Stimulated activated CD4-positive, alpha-beta T cell treated with anti-CD3 and anti-CD28 coated beads, Interleukin-12 subunit alpha, Interleukin-12 subunit beta, amount 100 ng/mL, for 4 hours (primary cell): ENCODE measurements at regions not wholly inside any gene's neighbourhood (a gene's known extent, or its start where the extent isn't known, plus 50 kb on each side); places are given as distances from the start of the nearest gene placed in this dataset.
"Not testable (repeated sequence)": the region's sequence is repeated elsewhere in the genome, so short reads cannot be mapped to it uniquely, and the experiment has no call there.

Source experiments
- DNase-seq: peaks from one replicate; pipeline ENCODE4 v3.0.0-alpha.2; 2020

DNA sequence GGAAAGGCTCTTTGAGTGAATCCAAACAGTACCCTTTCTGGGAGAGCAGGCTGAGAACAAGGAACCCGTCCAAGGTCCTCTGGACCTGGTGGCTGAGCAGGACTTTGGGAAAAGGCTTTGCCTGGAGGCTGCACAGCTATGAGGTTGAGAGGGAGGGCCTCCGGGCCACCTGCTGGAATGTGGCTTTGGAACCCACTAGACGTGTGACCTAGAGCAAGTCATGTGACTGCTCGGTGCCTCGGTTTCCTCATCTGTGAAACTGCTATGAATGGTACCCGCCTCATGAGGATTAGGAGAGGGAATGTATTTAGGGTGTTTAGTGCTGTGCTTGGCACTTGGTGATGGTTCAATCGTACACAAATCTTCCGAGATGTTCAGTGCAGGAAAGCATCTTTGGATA lies 50.4 kb downstream of the HAPSTR1 start:
- DNase-seq, result no peak

DNA sequence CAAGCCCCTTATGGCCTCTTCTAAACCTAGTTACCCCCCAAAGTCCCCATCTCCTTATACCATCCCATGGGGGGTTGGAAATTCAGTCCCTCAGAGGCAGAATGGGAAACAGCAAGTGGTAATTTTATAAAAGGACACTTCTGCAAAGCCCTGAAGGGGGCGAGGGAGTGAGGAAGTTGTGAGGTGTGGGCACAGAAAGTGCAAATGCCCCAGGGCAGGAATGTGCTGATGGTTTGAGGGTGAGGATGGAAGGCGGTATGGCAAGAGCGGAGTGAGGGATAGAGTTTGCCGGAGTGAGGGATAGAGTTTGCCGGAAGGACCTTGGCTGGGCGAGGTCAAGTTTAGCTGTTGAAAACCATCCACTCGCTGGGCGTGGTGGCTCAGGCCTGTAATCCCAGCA lies 52.7 kb downstream of the HAPSTR1 start:
- no peak for DNase-seq

DNA sequence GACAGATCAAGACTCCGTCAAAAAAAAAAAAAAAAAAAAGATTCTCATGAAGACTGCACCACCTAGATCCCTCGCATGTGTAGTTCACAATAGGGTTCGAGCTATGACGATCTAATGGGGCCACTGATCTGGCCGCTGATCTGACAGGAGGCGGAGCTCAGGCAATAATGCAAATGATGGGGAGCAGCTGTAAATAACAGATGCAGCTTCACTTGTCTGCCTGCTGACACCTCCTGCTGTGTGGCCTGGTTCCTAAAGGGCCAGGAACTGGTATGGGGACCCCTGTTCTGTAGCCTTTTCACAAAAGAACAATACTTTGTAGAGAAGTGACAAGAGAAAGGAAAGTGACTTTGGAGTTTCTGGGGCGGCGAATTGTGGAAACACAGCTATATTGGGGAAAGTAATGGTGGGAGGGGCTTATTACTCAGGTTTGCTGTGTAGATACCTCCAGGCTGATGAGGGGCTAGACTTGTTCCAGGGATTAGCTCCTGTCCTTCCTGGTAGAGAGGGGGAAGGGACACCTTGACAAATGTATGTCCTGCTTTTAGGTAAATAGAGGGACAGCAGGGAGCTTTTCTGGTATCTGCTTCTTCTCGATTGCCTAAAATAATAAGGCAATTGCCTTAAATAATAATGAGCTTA lies 57.1 kb downstream of the HAPSTR1 start:
- no peak for DNase-seq

DNA sequence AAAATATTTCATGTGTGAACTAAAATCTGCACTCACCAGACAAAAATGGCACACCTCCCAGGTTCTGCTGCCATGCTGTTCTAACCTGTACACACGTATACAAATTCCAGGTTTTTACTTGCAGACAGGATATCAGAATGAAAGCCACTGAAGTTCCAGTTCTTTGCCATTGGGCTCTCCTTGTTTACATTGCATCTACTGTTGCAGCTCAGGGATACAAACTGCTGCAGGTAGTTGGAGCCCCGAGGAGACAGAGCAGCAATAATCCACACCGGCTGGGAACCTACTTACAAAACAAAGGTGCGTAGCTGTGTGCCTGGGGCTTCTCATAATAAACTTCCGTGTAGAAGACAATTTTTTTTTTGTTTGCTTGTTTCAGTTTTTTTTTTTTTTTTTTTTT lies 59.6 kb downstream of the HAPSTR1 start:
- DNase-seq, result no peak

DNA sequence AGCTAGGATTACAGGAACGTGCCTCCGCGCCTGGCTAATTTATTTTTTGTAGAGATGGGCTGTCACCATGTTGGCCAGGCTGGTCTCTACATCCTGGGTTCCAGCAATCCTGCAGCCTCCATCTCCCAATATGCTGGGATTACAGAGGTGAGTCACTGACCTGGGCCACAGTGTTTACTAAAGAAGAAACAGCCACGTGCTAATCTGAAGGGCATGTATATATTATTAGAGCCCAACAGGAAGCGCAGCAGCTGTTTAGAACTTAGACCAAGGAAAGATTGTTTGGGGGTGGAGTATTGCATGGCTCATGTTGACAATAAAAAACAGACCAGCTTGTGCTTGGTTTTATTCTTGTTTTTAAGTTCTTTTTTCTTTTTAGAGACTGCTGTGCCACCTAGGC lies 60.2 kb downstream of the HAPSTR1 start:
- DNase-seq, result no peak

DNA sequence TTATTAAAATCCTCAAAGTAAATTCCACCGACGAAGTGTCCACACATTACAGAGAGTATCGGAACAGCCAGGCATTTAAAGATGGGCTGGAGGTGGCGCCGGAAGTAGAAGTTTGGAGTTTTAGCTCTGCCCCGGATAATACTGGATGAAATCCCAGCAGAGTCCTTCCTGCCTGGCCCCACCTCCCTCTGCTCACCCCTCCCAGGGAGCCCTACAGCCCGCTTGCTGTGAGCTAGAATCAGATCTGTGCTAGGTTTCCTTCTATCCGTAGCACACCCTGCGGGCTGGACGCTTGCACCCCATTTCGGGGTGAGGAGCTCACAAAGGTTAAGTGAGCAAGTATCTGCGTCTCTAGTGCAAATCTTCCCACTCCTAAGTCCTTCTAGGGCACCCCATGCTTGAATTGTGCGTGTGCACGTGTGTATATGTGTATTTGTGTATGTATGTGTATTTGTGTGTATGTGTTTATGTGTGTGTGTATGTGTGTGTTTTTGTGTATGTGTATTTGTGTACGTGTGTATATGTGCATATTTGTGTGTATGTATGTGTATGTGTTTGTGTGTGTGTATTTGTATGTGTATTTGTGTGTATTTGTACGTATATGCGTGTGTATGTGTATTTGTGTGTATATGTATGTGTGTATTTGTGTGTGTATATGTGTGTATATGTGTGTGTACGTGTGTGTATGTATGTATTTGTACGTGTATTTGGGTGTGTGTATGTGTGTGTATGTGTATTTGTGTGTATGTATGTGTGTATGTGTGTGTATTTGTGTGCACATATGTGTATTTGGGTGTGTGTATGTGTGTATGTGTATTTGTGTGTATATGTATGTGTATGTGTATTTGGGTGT lies 61.4 kb downstream of the HAPSTR1 start:
- no peak for DNase-seq

DNA sequence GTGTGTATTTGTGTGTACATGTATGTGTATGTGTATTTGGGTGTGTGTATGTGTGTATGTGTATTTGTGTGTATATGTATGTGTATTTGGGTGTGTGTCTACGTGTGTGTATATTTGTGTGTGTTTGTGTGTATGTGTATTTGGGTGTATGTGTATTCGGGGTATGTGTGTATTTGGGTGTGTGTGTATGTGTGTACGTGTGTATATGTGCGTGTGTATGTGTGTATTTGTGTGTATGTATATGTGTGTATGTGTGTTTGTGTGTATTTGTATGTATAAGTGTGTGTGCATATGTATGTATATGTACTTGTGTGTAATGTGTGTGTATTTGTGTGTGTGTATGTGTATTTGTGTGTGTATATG lies 62.0 kb downstream of the HAPSTR1 start:
- DNase-seq, result no peak

DNA sequence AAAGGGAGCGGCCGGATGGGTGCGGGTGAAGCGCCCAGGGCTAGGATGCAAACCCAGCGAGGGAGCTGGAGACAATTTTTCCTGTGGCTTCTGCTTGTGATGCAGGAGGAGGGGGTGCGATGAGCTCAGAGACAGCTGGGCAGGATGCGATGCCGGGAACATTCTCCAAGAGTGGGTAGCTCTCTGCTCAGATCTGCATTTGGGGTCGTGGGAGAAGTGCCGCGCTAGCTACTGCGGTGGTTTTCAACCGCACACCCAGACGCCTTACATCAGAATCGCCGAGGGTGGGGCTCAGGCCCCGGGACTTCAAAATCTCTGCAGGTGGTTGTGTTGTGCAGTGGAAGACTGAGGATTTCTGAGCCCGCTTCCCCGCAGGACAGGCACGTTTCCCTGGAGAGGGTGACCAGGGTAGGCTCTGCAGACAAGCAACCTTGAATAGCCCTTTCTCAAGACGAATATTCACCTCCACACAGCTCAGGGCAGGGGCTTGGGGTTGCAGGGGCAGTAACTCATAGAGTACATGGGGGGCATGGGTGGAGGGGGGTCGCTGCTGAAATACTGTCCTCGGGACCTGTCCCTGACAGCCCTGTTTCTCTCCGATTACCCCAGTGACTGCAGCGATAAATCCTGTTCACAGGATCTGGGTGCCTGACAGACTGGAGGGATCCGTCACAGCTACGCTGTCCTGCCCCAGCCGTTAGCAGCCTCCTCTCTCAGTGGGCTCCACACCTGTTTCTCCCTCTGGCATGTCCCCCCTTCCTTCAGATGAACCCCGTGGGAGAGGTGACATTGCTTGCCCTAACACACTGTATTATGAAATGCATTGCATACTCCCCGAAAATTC lies 63.3 kb downstream of the HAPSTR1 start:
- DNase-seq, result no peak

DNA sequence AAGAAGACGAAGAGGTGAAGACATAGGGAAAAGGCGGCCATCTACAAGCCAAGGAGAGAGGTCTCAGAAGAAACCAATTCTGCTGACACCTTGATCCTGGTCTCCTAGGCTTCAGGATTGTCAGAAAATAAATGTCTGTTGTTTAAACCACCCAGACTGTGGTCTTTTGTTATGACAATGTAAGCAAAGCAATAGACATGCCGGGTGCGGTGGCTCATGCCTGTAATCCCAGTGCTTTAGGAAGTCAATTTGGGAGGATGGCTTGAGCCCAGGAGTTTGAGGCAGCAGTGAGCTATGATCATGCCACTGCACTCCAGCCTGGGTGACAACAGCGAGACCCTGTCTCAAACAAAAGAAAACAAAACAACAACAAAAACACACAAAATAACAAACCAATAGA lies 64.4 kb downstream of the HAPSTR1 start:
- no peak for DNase-seq

DNA sequence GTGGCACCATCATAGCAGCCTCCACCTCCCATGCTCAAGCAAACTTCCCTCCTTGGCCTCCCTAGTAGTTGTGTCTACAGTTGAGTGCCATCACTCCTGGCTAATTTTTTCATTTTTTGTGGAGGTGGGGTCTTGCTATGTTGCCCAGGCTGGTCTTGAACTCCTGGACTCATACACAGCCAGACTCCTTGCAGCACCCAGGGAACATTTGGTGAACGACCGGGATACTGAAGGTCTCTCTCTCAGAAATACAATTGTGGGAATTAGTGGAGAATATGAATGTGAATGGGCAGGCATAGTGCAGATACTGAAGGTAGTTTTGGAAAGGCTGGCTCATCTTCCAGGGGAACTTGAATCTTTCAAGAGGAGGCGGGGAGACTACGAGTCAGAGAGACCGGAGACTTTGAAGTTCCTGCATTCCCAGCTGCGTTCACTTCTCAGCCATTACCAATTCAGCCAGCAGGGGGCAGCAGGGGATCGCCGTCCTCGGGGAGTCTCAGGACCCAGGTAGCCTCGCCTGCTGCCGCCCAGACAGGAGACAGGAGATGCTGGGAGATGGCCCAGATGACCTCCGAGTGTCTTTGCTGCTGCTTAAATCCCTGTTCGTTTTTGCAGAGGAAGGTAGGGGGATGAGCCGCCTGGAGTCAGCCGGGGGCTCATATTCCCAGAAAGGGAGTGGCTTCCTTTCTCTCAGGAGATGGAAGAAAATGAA lies 68.6 kb downstream of the HAPSTR1 start:
- DNase-seq, result peak; percentile 14

DNA sequence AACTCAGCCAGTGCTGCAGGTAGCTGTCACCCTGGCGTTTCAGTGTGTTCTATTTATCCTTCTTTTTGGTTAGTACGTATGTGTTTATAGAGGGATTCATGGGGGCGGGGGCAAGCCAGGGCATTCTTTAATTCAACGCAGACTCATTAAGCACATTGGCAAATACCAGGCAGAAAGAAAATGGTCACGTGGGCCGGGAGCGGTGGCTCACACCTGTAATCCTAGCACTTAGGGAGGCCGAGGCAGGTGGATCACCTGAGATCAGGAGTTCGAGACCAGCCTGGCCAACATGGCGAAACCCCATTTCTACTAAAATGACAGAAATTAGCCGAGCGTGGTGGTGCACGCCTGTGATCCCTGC lies 69.1 kb downstream of the HAPSTR1 start:
- DNase-seq, result no peak

DNA sequence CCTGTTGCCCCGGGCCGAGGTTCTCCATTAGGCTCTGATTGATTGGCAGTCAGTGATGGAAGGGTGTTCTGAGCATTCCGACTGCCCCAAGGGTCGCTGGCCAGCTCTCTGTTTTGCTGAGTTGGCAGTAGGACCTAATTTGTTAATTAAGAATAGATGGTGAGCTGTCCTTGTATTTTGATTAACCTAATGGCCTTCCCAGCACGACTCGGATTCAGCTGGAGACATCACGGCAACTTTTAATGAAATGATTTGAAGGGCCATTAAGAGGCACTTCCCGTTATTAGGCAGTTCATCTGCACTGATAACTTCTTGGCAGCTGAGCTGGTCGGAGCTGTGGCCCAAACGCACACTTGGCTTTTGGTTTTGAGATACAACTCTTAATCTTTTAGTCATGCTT lies 74.2 kb downstream of the HAPSTR1 start:
- no peak for DNase-seq

DNA sequence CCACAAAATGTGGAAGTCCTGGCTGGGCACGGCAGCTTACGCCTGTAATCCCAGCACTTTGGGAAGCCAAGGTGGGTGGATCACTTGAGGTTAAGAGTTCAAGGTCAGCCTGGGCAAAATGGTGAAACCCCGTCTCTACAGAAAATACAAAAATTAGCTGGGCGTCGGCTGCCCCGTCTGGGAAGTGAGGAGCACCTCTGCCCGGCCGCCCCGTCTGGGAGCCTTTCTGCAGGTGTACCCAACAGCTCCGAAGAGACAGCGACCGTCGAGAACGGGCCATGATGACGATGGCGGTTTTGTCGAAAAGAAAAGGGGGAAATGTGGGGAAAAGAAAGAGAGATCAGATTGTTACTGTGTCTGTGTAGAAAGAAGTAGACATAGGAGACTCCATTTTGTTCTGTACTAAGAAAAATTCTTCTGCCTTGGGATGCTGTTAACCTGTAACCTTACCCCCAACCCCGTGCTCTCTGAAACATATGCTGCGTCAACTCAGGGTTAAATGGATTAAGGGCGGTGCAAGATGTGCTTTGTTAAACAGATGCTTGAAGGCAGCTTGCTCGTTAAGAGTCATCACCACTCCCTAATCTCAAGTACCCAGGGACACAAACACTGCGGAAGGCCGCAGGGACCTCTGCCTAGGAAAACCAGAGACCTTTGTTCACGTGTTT lies 75.0 kb downstream of the HAPSTR1 start:
- DNase-seq, result not testable (repeated sequence)

DNA sequence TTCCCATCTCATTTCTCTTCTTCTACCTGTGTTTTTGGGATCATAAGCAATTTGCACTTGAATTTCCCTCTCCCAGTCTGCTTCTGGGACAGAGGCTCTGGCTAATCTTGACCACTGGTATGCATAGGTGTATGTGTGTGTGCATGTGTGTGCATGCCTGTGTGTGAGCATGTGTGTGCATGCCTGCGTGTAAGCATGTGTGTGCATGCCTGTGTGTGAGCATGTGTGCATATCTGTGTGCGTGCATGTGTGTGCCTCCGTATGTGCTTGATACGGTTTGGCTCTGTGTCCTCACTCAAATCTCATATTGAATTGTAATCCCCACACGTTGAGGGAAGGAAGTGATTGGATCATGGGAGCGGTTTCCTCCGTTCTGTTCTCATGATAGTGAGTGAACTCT lies 77.7 kb downstream of the HAPSTR1 start:
- DNase-seq, result no peak

DNA sequence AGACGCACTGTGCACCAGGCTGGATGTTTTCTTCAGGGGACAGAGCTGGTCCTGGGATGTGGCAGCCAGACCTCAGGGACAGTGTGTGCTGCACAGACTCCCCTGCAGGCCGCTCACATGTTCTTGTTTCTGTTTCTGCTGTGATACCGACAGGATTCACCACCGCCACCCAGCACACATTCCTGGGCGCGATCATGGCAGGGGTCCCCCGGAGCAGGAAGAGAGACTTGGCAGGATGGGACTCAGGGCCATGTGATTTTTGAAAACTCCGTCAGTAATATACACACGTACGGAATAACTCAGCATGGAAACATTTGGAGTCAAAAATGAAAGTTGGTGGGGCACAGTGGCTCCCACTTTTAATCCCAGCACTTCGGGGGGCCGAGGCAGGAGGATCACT lies 79.0 kb downstream of the HAPSTR1 start:
- DNase-seq, result no peak

DNA sequence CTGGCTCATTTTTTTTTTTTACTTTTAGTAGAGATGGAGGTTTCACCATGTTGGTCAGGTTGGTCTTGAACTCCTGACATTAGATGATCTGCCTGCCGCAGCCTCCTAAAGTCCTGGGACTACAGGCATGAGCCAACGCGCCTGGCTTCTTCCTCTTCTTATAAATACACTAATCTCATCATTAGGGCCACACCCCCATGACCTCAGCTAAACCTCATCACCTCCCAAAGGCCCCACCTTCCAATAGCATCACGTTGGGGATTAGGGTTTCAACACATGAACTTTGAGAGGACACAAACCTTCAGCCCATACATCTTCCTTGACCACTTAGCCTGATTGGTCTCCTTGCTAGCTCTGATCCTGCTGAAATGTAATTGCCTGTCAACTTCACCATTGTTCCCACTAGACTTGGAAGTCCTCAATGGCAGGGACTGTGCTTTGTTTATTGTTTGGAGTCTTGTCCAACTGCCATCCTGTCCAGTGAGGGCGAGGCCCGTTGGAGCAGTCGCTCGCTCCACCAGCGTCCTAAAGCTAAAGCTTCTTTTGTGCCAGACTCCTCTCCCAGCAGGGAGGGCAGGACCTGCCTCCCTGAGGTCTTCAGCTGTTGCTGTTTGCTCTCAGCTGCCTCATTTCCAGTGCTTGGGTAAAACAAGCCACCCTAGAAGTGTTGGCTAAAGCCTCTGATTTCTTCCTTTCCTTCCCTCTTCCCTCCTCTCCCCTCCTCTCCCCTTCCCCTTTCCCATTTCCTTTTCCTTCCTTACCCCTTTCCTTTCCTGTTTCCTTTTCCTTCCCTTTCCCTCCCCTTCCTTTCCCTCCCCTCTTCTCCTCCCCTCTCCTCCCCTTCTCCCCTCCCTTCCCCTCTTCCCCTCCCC lies 85.3 kb downstream of the HAPSTR1 start:
- no peak for DNase-seq

DNA sequence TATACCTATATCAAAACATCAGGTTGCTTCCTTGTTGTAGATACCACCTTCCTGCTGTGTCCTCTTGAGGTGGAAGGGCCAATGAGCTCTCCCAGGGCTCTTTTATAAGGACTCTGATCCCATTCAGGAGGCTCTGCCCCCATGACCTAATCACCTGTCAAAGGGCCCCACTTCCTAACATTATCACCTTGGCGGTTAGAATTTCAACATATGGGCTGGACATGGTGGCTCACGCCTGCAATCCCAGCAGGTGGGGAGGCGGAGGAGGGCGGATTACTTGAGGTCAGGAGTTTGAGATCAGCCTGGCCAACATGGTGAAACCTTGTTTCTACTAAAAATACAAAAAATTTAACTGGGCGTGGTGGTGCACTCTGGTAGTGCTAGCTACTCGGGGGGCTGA lies 86.4 kb downstream of the HAPSTR1 start:
- no peak for DNase-seq

DNA sequence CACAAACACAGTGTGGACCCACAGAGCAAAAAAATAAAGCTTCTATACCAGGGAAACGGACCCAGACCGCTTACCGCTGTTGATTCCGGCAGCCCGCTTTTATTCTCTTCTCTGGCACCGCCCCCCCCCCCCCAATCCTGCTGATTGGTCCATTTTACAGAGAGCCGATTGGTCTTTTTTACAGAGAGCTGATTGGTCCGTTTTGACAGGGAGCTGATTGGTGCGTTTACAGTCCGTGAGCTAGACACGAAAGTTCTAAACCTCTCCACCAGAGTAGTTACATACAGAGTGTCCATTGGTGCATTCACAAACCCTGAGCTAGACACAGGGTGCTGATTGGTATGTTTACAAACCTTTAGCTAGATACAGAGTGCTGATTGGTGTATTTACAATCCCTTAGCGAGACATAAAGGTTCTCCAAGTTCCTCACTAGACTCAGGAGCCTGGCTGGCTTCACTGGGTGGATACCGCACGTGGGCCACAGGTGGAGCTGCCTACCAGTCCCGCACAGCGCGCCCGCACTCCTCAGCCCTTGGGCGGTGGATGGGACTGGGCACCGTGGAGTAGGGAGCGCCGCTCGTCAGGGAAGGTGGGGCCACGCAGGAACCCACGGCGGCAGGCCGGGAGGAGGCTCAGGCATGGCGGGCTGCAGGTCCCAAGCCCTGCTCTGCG lies 92.4 kb downstream of the HAPSTR1 start:
- DNase-seq, result no peak

DNA sequence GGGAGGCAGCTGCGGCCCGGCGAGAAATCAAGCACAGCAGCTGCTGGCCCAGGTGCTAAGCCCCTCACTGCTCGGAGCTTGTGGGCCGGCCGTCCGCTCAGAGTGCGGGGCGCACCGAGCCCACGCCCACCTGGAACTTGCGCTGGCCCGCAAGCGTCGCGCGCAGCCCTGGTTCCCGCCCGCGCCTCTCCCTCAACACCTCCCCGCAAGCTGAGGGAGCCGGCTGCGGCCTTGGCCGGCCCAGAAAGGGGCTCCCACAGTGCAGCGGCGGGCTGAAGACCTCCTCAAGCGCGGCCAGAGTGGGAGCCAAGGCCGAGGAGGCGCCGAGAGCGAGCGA lies 92.9 kb downstream of the HAPSTR1 start:
- no peak for DNase-seq

DNA sequence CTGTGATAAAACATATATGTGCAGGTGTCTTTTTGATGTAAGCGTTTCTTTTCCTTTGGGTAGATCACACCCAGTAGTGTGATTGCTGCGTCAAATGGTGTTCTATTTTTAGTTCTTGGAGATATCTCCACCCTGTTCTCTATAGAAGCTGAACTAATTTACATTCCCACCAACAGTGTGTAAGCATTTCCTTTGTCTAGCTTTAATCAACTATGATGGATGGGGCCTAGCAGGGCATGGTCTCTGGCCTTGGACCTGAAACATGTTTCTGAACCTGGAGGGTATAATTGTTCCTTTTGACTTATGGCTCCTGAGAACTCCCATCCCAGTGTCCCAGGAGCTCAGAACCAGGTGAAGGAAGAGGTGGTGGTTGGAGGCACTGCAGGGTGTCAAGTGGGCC lies 93.9 kb downstream of the HAPSTR1 start:
- DNase-seq, result no peak

DNA sequence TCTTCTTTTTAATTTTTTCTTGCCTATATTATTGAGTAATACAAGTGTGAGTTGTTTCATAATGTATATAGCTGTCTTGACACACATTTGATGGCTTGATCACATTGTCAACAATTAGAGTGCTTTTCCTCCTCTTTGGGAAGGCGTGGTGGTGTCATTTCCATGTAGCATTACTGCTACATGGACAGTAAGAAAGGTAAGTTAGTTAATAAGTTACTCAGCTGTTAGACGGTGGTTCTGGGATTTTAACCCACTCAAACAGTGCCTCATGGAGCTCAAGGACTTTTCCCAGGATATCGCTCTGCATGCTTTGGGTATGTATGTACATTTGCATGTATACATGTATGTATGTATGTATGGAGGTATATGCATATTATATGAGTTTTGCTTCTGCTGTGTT lies 94.6 kb downstream of the HAPSTR1 start:
- no peak for DNase-seq
